Retinal pigment epithelial cell (primary cell): ENCODE measurements at regions not wholly inside any gene's neighbourhood (a gene's known extent, or its start where the extent isn't known, plus 50 kb on each side); places are given as distances from the start of the nearest gene placed in this dataset.

ENCODE experiments used
- DNase-seq: peaks from one replicate; pipeline ENCODE4 v3.0.0-alpha.2; 2010; ENCODE audit warnings: low read depth
- H3K4me3 ChIP-seq: 2 replicates; pipeline ENCODE4 v1.5.1; 2011; ENCODE audit warnings: mild to moderate bottlenecking, low read length, control low read depth, moderate library complexity
- TF ChIP-seq, protein P1 (sequence below): conservative IDR thresholded peaks from 2 replicates; pipeline ENCODE4 v1.5.1; 2011; ENCODE audit warnings: low read depth, low read length, control low read depth, inconsistent platforms

DNA sequence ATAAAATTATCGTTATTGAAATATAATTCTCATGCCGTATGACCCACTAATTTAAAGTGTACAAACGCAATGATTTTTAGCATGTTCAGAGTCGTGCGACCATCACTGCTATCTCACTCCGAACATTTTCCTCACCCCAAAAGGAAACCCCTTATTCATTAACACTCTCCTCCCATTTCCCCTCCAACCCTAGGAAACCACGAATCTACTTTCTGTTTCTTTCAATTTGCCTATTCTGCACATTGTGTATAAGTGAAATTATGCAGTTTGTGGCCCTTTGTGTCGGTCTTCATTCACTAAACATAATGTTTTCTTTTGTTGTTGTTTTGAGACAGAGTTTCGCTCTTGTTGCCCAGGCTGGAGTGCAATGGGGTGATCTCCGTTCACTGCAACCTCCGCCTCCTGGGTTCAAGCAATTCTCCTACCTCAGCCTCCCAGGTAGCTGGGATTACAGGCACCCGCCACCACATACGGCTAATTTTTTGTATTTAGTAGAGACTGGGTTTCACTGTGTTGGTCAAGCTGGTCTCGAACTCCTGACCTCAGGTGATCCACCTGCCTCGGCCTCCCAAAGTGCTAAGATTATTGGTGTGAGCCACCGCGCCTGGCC lies 99.7 kb upstream of the ZNF217 start:
- no peak overlapping the region for H3K4me3 ChIP-seq
- TF ChIP-seq, protein P1, sequence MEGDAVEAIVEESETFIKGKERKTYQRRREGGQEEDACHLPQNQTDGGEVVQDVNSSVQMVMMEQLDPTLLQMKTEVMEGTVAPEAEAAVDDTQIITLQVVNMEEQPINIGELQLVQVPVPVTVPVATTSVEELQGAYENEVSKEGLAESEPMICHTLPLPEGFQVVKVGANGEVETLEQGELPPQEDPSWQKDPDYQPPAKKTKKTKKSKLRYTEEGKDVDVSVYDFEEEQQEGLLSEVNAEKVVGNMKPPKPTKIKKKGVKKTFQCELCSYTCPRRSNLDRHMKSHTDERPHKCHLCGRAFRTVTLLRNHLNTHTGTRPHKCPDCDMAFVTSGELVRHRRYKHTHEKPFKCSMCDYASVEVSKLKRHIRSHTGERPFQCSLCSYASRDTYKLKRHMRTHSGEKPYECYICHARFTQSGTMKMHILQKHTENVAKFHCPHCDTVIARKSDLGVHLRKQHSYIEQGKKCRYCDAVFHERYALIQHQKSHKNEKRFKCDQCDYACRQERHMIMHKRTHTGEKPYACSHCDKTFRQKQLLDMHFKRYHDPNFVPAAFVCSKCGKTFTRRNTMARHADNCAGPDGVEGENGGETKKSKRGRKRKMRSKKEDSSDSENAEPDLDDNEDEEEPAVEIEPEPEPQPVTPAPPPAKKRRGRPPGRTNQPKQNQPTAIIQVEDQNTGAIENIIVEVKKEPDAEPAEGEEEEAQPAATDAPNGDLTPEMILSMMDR = no peak
- DNase-seq = no peak

DNA sequence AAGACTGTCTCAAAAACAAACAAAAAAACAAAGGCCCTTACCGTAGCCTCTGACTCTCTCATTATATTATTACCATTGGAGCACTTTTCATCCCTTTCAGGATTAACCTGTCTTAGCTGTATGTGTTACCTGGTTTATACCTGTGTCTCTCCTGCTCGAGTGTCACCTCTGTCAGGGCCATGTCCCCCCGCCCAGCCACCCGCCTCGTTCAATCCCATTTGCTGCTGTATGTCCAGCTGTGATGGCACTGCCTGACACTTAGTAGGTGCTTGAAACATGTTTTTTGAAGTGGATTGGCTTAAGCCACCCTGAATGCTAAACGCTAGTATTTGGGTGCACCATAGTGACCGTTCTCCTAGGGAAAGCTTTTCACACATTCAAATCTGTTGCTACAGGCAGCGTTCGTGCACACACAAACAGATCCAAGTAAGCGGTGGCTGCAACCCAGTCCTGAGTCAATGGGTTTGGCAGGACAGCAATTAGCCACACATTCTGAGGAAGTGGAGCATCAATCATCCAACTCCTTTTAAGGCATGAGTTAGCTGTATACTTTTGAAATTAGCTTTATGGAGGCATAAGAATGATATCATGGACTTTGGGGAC lies 98.9 kb upstream of the ZNF217 start:
- DNase-seq = no peak
- TF ChIP-seq, protein P1 = no peak
- no peak overlapping the region for H3K4me3 ChIP-seq

DNA sequence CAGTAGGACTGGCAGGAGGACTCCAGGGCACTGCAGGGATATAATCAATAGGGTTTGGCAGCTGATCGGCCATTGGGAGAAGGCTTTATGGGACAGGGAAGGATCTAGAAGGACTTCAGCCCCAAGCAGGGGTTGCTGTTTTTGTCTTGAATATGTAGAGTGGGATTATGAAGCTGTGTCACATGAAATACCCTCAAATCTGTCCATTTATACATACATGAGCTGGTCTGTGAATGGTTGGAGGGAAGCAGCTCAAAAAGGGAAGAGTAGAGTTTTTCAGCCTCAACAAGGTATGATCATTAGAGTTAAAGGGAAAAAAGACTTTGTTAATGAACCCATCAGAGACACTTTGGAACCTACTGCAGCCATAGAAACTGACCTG lies 98.2 kb upstream of the ZNF217 start:
- H3K4me3 ChIP-seq = no peak overlapping the region
- TF ChIP-seq, protein P1 = no peak
- DNase-seq = no peak

DNA sequence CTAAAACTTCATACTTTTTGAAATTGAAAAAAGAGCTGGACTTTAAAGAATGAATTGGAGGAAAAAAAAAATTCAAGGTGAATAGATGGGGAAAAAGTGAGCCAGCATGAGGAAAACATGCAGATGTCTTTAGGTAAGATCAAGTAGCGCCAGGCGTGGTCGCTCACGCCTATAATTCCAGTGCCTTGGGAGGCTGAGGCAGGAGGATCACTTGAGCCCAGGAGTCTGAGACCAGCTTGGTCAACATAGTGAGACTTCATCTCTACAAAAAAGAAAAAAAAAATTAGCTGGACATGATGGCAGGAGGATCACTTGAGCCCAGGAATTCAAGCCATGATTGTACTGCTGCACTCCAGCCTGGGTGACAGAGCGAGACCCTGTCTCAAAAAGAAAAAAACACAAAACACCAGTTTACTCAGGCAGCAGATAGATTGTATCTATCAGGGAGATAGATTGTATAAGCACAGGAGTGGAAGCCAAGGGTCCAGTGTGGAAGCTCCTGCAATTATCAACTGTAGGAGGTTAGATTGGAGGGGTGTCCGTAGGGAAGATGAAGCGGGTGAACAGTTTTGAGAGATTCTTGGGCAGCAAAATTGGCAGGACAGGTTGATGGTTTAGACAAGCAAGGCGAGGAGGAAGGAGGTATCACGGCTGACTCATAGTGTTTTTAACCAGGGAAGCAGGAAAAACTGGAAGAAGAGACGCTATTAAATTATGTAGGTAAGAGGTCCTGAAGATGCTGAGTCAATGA lies 97.6 kb upstream of the ZNF217 start:
- no peak overlapping the region for H3K4me3 ChIP-seq
- TF ChIP-seq, protein P1 = no peak
- no peak for DNase-seq

DNA sequence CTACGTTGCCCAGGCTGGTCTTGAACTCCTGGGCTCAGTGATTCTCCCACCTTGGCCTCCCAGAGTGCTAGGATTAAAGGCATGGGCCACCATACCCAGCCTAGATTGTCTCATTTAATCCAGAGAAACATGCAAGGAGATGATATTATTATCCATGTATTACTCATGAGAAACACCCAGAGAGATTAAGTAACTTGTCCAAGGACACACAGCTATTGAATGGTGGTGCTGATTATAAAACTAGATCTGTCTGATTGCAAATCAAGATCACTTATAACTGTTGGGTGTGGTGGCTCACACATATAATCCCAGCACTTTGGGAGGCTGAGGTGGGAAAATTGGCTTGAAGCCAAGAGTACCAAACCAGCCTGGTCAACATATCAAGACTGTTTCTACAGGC lies 94.4 kb upstream of the ZNF217 start:
- TF ChIP-seq, protein P1 = no peak
- no peak for DNase-seq
- no peak overlapping the region for H3K4me3 ChIP-seq

DNA sequence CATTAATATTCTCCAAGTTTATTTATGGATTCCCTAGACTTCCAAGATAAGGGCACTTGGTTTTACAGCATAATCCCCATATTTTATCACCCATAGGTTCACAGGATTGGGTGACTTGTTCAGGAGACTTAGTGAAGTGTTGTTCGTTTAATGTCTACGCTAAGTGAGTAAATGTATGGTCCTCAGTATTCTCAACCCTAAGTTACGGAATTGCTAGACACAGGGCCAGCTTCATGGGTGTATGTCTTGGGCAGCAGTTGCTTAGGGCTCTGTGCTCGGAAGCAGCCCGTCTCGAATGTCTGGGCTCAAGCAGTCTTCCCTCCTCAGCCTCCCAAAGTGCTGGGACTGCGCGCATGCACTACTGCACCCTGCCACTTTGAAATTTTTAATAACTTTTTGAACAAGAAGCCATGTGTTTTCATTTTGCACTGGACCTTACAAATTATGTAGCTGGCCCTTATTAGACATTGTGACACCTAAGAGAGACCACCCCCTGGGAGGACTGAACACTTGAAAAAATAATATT lies 91.5 kb upstream of the ZNF217 start:
- TF ChIP-seq, protein P1 = no peak
- no peak for DNase-seq
- no peak overlapping the region for H3K4me3 ChIP-seq

DNA sequence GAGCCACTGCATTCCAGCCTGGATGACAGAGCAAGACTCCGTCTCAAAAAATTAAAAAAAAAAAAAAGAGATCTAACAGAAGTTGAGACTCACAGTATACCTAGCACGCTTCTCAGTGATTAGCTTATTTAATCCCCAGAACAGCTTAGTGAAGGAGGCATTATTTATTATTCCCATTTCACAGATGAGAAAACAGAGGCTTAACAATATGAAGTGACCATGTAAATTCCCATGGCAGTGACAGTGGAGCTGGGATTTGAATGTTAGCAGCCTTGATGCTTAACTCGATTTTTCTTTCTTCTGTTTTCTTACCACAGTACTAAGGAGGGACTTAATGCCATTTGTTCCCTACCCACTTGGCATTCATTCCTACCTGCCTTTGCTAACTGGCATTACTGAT lies 89.9 kb upstream of the ZNF217 start:
- no peak for DNase-seq

More for the DNA sequence above, 89.9 kb upstream of the ZNF217 start:
- no peak overlapping the region for H3K4me3 ChIP-seq
- TF ChIP-seq, protein P1 = no peak
